KBM-7 (cell line): ENCODE measurements at regions not wholly inside any gene's neighbourhood (a gene's known extent, or its start where the extent isn't known, plus 50 kb on each side); places are given as distances from the start of the nearest gene placed in this dataset.

ENCODE experiments used
- DNase-seq: peaks from one replicate; pipeline ENCODE4 v3.0.0-alpha.2; 2015
- in situ Hi-C: fragments of 300-500 bp; cut with MboI; formaldehyde crosslinking; loops from 2 replicates; pipeline ENCODE4 v1.14.3; 2020; ENCODE audit warnings: low sequenced_read_pairs, low pct_unique_long_range_greater_than_20kb, mixed read lengths

DNA sequence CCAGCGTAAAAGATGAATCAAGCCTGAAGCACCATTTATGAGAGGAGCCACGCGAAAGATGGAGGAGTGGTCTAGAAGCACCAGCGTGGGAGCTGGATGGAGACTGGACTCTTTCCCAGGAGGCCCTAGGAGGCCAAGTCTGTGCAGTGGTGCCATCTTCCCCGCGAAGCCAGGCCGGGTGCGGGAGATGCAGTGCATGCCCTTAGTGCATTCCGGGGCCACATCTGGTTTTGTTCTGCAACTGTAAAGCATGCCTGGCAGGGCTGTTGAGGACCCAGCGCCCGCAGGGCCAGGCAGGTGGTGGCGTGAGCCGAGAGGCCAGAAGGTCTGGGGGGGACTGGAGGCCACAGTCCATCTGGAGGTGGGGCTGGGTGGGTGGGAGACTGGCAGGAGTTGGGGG is 78.6 kb upstream of the ADRA2C start:
- no peak for DNase-seq
- in situ Hi-C loops = no loop called here

- in situ Hi-C loops = no loop called here
- DNase-seq = no peak
Measured at GRCh38 chr4:3686753-3687152, 79.4 kb upstream of the ADRA2C start.

DNA sequence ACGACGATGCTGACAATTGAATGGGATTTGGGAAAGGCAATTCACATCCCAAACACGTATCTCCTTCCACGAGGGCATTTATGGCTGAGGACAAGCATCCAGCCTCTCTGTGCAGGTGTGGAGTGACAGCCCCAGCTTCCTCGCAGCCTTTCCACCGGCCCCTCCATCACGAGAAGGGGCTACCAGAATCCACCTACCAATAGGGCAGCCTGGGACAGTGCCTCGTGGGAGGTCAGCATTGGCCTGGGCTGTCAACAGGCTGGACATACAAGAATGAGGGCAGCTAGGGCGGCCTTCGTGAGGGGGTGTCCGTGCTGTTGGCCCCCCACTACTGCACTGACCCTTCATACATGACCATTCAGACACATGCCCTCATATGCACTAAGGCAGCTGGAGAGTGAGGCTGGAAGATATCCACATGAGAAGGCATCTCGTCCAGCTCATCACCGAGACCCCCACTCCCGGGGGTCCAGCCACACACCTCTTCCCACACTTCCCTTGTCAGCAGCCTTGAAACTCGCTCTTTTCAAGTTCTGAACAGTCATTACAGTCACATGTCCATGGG is 81.0 kb upstream of the ADRA2C start:
- in situ Hi-C loops = no loop called here

GRCh38 chr4:3684546-3684945 is 81.6 kb upstream of the ADRA2C start:
- in situ Hi-C loops = no loop called here
- no peak for DNase-seq

More for the DNA sequence above, 81.0 kb upstream of the ADRA2C start:
- DNase-seq = no peak

- in situ Hi-C loops = no loop called here
- no peak for DNase-seq
Measured at GRCh38 chr4:3683744-3684421, 82.3 kb upstream of the ADRA2C start.

- in situ Hi-C loops = no loop called here
- DNase-seq = no peak
Measured at GRCh38 chr4:3683077-3683743, 83.0 kb upstream of the ADRA2C start.

DNA sequence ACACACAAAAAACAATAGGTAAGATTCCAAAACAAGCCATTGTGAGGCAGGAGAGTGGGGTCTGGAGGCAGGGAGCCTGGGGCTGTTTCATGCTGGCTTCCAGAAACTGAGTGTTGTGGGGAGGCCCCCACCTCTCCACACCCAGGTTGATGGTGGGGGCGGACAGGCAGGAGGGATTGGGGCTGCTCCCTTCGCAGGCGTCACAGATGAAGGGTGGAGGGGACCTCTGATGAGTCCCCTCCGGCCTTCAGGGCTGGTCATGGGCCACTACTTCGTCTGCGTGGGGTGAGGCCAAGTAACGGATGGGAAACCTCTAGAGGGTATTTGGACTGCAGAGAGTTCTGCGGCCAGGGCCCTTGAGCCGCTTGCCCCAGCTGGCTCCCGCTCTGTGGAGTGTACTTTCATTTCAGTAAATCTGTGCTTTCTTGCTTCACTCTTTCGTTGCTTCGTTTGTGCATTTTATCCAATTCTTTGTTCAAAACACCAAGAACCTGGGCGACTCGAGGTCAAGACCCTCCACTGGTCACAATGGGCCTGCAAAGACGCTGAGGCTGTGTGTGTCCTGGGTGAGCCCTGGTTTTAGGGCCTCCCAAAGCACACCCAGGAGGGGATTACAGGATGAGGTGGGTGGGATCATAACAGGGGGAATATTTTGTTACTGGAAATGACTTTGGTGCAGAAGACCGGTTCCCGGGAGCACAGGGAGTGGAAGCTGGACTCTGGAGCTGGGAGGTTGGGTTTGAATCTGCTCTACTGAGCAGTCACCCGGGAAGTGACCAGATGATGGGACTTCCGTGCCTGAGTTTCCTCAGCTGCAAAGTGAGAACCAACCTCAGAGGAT is 83.7 kb upstream of the ADRA2C start:
- in situ Hi-C loops = no loop called here
- DNase-seq = no peak

DNA sequence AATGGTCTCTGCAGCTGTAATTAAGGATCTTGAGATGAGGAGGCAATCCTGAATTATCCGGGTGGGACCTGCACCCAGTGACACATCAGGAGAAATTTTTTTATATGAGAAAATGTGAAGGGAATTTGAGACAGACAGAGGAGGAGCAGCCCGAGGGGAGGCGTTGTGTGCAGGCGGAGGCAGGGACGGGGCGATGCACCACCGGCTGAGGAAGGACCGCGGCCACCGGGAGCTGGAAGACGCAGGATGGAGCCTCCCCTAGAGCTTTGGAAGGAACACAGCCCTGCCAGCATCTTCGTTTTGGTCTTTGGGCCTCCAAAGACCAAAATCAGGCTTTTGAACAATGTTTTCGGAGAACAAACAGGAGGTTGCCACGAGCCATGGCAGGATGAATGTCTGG is 85.0 kb upstream of the ADRA2C start:
- DNase-seq = no peak
- in situ Hi-C loops = no loop called here

GRCh38 chr4:3680656-3681055 is 85.5 kb upstream of the ADRA2C start:
- no peak for DNase-seq
- in situ Hi-C loops = no loop called here

- in situ Hi-C loops = no loop called here
- DNase-seq = no peak
Measured at GRCh38 chr4:3679851-3680311, 86.3 kb upstream of the ADRA2C start.

GRCh38 chr4:3679071-3679825 is 86.9 kb upstream of the ADRA2C start:
- no peak for DNase-seq

GRCh38 chr4:3677748-3678070 is 88.5 kb upstream of the ADRA2C start:
- DNase-seq = no peak
- in situ Hi-C loops = no loop called here

More at GRCh38 chr4:3679071-3679825, 86.9 kb upstream of the ADRA2C start:
- in situ Hi-C loops = no loop called here

DNA sequence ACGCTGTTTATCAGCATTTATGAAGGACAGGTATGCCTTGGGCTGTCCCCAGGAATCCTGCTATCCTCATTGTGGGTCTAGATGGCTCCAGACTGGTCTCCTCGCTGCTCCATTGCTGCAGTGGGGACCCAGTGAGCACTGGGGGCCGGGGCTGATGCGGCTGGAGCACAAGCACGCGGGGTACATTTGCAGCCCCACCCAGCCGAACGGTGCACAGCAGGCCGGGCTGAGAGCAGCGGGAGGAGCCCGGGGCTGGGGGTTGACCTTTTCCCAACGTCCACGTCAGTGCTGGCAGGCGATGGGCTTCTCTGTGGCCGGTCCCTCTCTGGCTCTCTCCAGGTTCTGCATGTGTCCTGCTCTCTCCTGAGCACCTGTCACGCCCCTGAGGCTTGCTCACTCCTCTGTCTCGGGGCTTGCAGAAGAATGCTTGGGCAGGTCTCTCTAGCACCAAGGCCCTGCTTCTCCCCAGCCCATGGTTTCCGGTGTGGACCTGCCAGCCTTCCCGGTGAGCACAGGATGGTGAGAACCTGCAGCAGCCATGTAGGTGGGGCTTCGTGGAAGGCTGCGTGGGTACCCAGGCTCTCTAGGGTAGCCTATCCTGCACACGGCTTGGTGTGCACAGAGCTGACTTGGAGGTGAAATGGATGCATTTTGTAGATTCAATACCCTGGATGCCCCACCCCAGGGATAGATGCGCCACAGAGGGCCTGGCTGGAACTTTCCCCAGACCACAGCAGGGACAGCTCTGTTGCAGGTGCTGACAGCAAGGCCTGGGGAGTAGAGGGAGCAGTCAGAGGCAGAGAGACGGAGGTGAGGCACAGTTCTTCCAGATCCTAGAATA is 89.1 kb upstream of the ADRA2C start:
- no peak for DNase-seq
- in situ Hi-C loops = no loop called here

GRCh38 chr4:3676196-3676595 is 90.0 kb upstream of the ADRA2C start:
- in situ Hi-C loops = no loop called here
- DNase-seq = no peak

DNA sequence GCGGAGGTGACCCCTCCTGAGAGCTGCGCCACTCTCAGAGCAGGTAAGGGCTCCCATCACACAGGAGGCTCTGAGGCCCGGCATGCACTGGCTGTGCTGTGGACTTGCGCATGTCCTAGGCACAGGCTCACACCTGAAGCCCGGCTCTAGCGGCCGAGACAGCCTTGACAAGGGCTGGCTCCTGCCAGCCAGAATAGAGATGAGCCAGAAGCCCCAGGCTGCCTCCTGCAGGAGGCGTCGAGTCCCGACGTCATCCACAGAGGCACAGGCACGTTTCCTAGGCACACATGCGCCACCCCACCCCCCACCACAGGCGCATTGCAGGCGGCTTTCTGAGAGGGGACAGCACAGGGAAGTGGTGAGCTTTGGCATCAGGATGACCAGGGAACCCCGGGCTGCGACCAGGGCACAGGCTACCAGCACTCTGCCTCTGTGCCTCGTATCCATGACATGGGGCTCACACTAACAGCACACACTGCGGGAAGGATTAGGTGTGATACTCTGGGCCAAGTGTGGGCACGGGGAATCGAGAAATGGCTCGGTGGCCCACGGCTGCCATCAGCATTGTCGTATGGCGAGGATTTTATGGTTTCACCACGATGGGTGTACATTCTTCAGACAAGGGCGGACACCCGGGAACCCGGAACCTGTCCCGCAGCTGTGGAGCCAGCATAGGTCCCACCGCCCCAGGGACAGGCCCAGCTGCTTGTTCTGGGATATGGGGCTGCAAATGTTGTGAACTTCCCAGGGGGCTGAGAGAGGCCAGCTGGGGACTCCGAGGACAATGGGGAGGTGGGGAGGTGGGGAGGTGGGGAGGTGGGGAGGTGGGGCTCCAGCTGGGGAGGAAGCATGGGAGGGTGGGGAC is 90.7 kb upstream of the ADRA2C start:
- no peak for DNase-seq
- in situ Hi-C loops = no loop called here

GRCh38 chr4:3674479-3674851 is 91.7 kb upstream of the ADRA2C start:
- no peak for DNase-seq
- in situ Hi-C loops = no loop called here

GRCh38 chr4:3673716-3674478 is 92.3 kb upstream of the ADRA2C start:
- in situ Hi-C loops = no loop called here
- no peak for DNase-seq
